LNCaP clone FGC (cell line): ENCODE measurements at regions not wholly inside any gene's neighbourhood (a gene's known extent, or its start where the extent isn't known, plus 50 kb on each side); places are given as distances from the start of the nearest gene placed in this dataset.

Experiments used
- DNase-seq: peaks from one replicate; pipeline ENCODE4 v3.0.0-alpha.2; 2011; ENCODE audit warnings: low read depth
- H3K4me3 ChIP-seq: 2 replicates; pipeline ENCODE4 v1.5.1; 2011; ENCODE audit warnings: mild to moderate bottlenecking, low read depth, low read length, control low read depth
- TF ChIP-seq, protein P1 (sequence below): IDR thresholded peaks from 2 replicates; pipeline ENCODE4 v1.5.1; 2012; ENCODE audit warnings: mild to moderate bottlenecking; ENCODE audit not compliant: control insufficient read depth, insufficient read depth; ENCODE audit errors: extremely low read depth

DNA sequence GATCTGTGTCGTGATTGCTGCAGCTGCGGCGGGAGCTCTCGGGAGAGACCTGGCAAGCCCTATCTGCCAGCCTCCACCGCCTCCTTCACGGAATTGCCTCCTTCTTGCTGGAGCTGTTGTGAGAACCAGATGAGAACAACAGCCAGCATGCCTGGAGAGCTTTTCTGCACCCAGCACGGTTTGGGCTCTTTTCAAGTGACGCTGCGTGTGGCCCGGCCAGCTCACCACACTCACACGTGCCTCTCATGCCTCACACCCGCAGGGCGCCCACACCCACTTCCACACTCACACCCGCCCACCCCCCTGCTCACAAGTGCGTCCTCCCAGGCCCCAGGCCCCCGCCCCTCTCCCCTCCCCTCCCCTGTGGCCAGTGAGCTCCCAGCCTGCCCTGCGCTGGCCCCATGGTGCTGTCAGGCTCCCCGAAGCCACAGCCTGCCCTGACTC lies 135.7 kb upstream of the RUNX3 start:
- H3K4me3 ChIP-seq, result no peak overlapping the region

GRCh38 chr1:25065321-25065721 lies 135.2 kb upstream of the RUNX3 start:
- H3K4me3 ChIP-seq, result no peak overlapping the region
- DNase-seq, result no peak
- TF ChIP-seq, protein P1, sequence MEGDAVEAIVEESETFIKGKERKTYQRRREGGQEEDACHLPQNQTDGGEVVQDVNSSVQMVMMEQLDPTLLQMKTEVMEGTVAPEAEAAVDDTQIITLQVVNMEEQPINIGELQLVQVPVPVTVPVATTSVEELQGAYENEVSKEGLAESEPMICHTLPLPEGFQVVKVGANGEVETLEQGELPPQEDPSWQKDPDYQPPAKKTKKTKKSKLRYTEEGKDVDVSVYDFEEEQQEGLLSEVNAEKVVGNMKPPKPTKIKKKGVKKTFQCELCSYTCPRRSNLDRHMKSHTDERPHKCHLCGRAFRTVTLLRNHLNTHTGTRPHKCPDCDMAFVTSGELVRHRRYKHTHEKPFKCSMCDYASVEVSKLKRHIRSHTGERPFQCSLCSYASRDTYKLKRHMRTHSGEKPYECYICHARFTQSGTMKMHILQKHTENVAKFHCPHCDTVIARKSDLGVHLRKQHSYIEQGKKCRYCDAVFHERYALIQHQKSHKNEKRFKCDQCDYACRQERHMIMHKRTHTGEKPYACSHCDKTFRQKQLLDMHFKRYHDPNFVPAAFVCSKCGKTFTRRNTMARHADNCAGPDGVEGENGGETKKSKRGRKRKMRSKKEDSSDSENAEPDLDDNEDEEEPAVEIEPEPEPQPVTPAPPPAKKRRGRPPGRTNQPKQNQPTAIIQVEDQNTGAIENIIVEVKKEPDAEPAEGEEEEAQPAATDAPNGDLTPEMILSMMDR, result no peak

More for the DNA sequence above, 135.7 kb upstream of the RUNX3 start:
- TF ChIP-seq, protein P1, result no peak
- no peak for DNase-seq

GRCh38 chr1:25064465-25065240 lies 134.6 kb upstream of the RUNX3 start:
- no peak for DNase-seq
- no peak overlapping the region for H3K4me3 ChIP-seq
- TF ChIP-seq, protein P1, result no peak

DNA sequence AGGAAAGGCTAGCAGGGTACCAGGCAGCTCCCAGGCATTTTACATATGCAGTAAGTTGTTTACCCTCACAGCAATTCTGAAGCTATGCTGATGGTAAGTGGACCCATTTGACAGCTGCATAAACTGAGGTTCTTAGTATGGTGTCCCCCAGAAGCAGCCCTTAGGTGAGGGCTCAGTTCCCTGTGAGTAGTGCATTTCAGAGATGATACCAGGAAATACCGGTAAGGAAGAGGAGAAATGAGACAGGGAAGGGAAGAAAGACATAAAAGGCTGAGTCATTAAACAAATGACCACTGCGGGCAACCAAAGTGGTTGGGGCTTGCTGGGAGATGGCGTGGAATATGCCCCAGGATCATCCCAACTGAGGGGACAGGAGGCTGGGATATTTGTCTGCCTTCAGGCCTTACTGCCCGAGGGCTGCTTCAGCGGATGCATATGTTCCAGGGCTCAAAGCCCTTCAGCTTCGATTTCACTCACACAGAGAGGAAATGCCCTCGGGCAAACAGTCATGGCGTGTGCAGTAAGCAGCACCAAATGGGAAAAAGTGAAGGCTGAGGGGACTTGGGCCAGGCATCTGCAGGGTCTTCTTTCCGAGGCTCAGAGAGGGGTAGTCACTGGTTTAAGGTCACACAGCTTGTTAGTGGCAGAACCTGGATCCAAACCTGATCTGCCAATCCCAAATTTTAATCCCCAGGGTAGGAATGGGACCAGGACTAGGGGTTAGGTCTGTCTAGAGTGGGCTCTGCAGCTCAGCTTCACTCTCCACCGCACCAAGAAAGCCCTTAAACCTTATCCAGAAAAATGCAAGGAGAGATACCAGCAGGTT lies 133.7 kb upstream of the RUNX3 start:
- no peak for DNase-seq
- no peak overlapping the region for H3K4me3 ChIP-seq
- TF ChIP-seq, protein P1, result no peak

GRCh38 chr1:25062621-25063255 lies 132.7 kb upstream of the RUNX3 start:
- no peak overlapping the region for H3K4me3 ChIP-seq
- DNase-seq, result no peak
- TF ChIP-seq, protein P1, result no peak

GRCh38 chr1:25061261-25061995 lies 131.4 kb upstream of the RUNX3 start:
- no peak for DNase-seq
- no peak overlapping the region for H3K4me3 ChIP-seq
- TF ChIP-seq, protein P1, result no peak
